ENCODE measurements at regions not wholly inside any gene's neighbourhood (a gene's known extent, or its start where the extent isn't known, plus 50 kb on each side); places are given as distances from the start of the nearest gene placed in this dataset.

DNA sequence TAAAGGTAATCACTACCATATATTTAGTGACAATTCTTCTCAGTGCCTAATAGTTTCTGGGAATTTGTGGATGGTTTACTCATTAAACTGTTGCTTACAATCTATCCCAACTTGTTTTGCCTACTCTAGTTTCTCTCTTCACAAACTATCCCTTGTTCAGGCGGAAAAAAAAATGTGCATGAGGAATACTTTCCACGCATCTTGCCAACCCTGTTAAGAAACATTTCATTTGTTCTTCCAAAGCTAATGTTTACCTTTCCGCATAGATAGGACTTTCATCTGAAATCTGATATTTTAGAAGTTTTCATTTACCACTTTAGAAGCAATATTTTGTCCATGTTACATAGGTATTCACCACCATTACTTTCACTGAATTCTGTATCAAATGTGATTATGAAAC lies 191.9 kb downstream of the MDFIC start:
- TF ChIP-seq, protein P1, sequence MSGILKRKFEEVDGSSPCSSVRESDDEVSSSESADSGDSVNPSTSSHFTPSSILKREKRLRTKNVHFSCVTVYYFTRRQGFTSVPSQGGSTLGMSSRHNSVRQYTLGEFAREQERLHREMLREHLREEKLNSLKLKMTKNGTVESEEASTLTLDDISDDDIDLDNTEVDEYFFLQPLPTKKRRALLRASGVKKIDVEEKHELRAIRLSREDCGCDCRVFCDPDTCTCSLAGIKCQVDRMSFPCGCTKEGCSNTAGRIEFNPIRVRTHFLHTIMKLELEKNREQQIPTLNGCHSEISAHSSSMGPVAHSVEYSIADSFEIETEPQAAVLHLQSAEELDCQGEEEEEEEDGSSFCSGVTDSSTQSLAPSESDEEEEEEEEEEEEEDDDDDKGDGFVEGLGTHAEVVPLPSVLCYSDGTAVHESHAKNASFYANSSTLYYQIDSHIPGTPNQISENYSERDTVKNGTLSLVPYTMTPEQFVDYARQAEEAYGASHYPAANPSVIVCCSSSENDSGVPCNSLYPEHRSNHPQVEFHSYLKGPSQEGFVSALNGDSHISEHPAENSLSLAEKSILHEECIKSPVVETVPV (CRISPR knock-in tag; IDR thresholded peaks at IDR 0.05), result no peak
- TF ChIP-seq ARNTL (CRISPR knock-in tag; IDR thresholded peaks at IDR 0.05; ENCODE audit: borderline replicate concordance, low read depth) (no peak), ZC3H10 (CRISPR knock-in tag; IDR thresholded peaks at IDR 0.05) (no peak), ZFP3 (CRISPR knock-in tag; IDR thresholded peaks at IDR 0.05) (no peak), GLIS3 (CRISPR knock-in tag; IDR thresholded peaks at IDR 0.05) (no peak), ESRRG (CRISPR knock-in tag; IDR thresholded peaks at IDR 0.05) (no peak), SNAI2 (CRISPR knock-in tag; IDR thresholded peaks at IDR 0.05) (no peak), OSR1 (CRISPR knock-in tag; IDR thresholded peaks at IDR 0.05) (no peak), ZFP30 (CRISPR knock-in tag; IDR thresholded peaks at IDR 0.05) (no peak)
- TF ChIP-seq, protein P2, sequence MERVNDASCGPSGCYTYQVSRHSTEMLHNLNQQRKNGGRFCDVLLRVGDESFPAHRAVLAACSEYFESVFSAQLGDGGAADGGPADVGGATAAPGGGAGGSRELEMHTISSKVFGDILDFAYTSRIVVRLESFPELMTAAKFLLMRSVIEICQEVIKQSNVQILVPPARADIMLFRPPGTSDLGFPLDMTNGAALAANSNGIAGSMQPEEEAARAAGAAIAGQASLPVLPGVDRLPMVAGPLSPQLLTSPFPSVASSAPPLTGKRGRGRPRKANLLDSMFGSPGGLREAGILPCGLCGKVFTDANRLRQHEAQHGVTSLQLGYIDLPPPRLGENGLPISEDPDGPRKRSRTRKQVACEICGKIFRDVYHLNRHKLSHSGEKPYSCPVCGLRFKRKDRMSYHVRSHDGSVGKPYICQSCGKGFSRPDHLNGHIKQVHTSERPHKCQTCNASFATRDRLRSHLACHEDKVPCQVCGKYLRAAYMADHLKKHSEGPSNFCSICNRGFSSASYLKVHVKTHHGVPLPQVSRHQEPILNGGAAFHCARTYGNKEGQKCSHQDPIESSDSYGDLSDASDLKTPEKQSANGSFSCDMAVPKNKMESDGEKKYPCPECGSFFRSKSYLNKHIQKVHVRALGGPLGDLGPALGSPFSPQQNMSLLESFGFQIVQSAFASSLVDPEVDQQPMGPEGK (CRISPR knock-in tag; IDR thresholded peaks at IDR 0.05; ENCODE audit: borderline replicate concordance), result no peak

Data from SK-N-SH treated with all-trans-retinoic acid at 6 μM for 48 hours (cell line).